BE2C (cell line): ENCODE measurements at regions not wholly inside any gene's neighbourhood (a gene's known extent, or its start where the extent isn't known, plus 50 kb on each side); places are given as distances from the start of the nearest gene placed in this dataset.
A peak's percentile ranks its signal among the peaks of the same experiment; 100 is the strongest.

Experiments used
- DNase-seq: peaks from one replicate; pipeline ENCODE4 v3.0.0-alpha.2; 2020
- H3K27me3 ChIP-seq: fragments of 250-450 bp; sonication (Bioruptor Pico); 2 replicates; pipeline ENCODE4 v1.5.1; 2020; ENCODE audit warnings: mild to moderate bottlenecking
- H3K36me3 ChIP-seq: fragments of 250-450 bp; sonication (Bioruptor Pico); 2 replicates; pipeline ENCODE4 v1.5.1; 2020; ENCODE audit warnings: mild to moderate bottlenecking
- H3K4me1 ChIP-seq: fragments of 250-450 bp; sonication (Bioruptor Pico); 2 replicates; pipeline ENCODE4 v1.5.1; 2020
- H3K4me3 ChIP-seq: 2 replicates; pipeline ENCODE4 v1.5.1; 2011; ENCODE audit warnings: low read depth, low read length
- H3K9me3 ChIP-seq: fragments of 250-450 bp; sonication (Bioruptor Pico); 2 replicates; pipeline ENCODE4 v1.5.1; 2020
- CTCF ChIP-seq: IDR thresholded peaks from 2 replicates; pipeline ENCODE4 v1.5.1; 2012; ENCODE audit warnings: mild to moderate bottlenecking, low read depth, low read length

GRCh38 chr1:115564201-115564600 lies 77.6 kb upstream of the VANGL1 start:
- DNase-seq, result peak; percentile 18
- H3K4me3 ChIP-seq, result no peak overlapping the region
- TF ChIP-seq CTCF, result no peak
- no peaks in the 10 kb centered on the region for H3K9me3 ChIP-seq
- no peaks in the 10 kb centered on the region for H3K4me1 ChIP-seq
- 0 out of 2 replicates have a peak, but pooled peaks cover 7% of the 10 kb centered on the region for H3K27me3 ChIP-seq
- no peaks in the 10 kb centered on the region for H3K36me3 ChIP-seq

GRCh38 chr1:115560027-115560426 lies 81.7 kb upstream of the VANGL1 start:
- no peak for DNase-seq
- Histone ChIP-seq H3K27me3 (0 out of 2 replicates have a peak, but pooled peaks cover 7% of the 10 kb centered on the region), H3K4me3 (no peak overlapping the region), H3K4me1 (no peaks in the 10 kb centered on the region), H3K9me3 (no peaks in the 10 kb centered on the region), H3K36me3 (no peaks in the 10 kb centered on the region)
- TF ChIP-seq CTCF, result no peak

- Histone ChIP-seq H3K9me3 (no peaks in the 10 kb centered on the region), H3K27me3 (no peaks in the 10 kb centered on the region), H3K36me3 (no peaks in the 10 kb centered on the region), H3K4me1 (no peaks in the 10 kb centered on the region), H3K4me3 (no peak overlapping the region)
- no peak for DNase-seq
- no peak for TF ChIP-seq CTCF
Measured at GRCh38 chr1:115558275-115558674, 83.5 kb upstream of the VANGL1 start.

GRCh38 chr1:115557715-115558114 lies 84.1 kb upstream of the VANGL1 start:
- H3K4me1 ChIP-seq, result no peaks in the 10 kb centered on the region
- H3K4me3 ChIP-seq, result no peak overlapping the region
- no peaks in the 10 kb centered on the region for H3K9me3 ChIP-seq
- TF ChIP-seq CTCF, result no peak
- H3K27me3 ChIP-seq, result no peaks in the 10 kb centered on the region
- no peaks in the 10 kb centered on the region for H3K36me3 ChIP-seq
- DNase-seq, result no peak

GRCh38 chr1:115556236-115556635 lies 85.5 kb upstream of the VANGL1 start:
- Histone ChIP-seq H3K36me3 (no peaks in the 10 kb centered on the region), H3K4me1 (no peaks in the 10 kb centered on the region), H3K27me3 (no peaks in the 10 kb centered on the region), H3K9me3 (no peaks in the 10 kb centered on the region), H3K4me3 (no peak overlapping the region)
- no peak for TF ChIP-seq CTCF
- no peak for DNase-seq

- no peaks in the 10 kb centered on the region for H3K9me3 ChIP-seq
- DNase-seq, result no peak
- TF ChIP-seq CTCF, result no peak
Measured at GRCh38 chr1:115555446-115555845, 86.3 kb upstream of the VANGL1 start.

More at GRCh38 chr1:115555446-115555845, 86.3 kb upstream of the VANGL1 start:
- Histone ChIP-seq H3K27me3 (no peaks in the 10 kb centered on the region), H3K4me1 (no peaks in the 10 kb centered on the region), H3K4me3 (no peak overlapping the region), H3K36me3 (no peaks in the 10 kb centered on the region)
